Uterus (tissue), 2 donors: ENCODE measurements at regions not wholly inside any gene's neighbourhood (a gene's known extent, or its start where the extent isn't known, plus 50 kb on each side); places are given as distances from the start of the nearest gene placed in this dataset.

ENCODE experiments used
- POLR2A ChIP-seq, 2 donors: fragments of 450-650 bp; IDR thresholded peaks; one replicate each; pipeline ENCODE4 v1.6.1; 2016; ENCODE audit warnings: antibody characterized with exemption in 2 of 2, mild to moderate bottlenecking in 1 of 2, moderate library complexity in 1 of 2
- TF ChIP-seq, protein P1 (sequence below), 4 experiments: fragments of 200-600 bp in 2 of 4; fragments of 450-650 bp in 2 of 4; sonication (generic) in 2 of 4; IDR thresholded peaks; one replicate each; pipeline ENCODE4 v1.5.1; 2016 to 2019; ENCODE audit warnings: antibody characterized with exemption in 4 of 4, mild to moderate bottlenecking in 2 of 4, moderate library complexity in 1 of 4

DNA sequence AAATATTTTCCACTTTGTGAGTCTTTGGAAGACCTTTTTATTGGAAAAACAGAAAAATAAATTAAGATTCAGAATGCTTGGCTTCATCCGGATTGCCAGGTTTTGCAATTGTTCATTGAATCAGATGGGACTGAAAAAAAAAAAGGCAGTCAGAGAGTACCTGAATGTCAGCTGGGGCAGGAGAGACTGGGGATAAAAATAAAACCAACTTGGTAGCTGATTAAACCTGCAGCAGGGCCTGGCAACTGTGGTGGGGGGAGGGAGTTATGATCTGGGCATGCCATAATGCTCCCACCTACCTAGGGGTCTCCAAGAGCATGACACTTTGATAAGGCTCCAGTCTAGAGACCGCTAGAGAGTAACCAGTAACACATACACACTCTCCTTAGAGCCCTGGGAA, 454.4 kb downstream of the DTWD2 start:
- TF ChIP-seq, protein P1, sequence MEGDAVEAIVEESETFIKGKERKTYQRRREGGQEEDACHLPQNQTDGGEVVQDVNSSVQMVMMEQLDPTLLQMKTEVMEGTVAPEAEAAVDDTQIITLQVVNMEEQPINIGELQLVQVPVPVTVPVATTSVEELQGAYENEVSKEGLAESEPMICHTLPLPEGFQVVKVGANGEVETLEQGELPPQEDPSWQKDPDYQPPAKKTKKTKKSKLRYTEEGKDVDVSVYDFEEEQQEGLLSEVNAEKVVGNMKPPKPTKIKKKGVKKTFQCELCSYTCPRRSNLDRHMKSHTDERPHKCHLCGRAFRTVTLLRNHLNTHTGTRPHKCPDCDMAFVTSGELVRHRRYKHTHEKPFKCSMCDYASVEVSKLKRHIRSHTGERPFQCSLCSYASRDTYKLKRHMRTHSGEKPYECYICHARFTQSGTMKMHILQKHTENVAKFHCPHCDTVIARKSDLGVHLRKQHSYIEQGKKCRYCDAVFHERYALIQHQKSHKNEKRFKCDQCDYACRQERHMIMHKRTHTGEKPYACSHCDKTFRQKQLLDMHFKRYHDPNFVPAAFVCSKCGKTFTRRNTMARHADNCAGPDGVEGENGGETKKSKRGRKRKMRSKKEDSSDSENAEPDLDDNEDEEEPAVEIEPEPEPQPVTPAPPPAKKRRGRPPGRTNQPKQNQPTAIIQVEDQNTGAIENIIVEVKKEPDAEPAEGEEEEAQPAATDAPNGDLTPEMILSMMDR (IDR thresholded peaks at IDR 0.05), result no peak
- TF ChIP-seq POLR2A (IDR thresholded peaks at IDR 0.05), result no peak
